ENCODE measurements at regions not wholly inside any gene's neighbourhood (a gene's known extent, or its start where the extent isn't known, plus 50 kb on each side); places are given as distances from the start of the nearest gene placed in this dataset.

DNA sequence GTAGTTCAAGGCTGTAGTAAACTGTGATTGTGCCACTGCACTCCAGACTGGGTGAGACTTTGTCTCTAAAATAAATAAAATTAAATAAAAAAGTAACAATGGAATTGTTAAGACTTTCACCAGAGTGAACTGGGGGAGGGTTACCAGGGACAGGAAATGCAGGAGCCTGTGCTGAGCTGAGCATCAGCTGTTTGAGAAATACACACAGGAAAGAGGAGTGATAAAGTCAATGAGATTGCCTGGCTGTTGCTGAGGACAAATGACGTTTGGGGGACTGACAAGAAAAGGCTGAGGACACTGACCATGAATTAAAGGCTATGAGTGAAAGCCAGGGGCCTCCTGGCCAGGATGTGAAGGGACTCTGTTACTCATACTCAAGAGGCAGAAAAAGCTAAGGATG lies 226.3 kb downstream of the SETD4 start:
- Histone ChIP-seq H3K4me1 (no peaks in the 10 kb centered on the region), H3K9me3 (no peaks in the 10 kb centered on the region), H3K27ac (no peak overlapping the region), H3K4me3 (no peak overlapping the region), H3K4me2 (no peak overlapping the region)
- DNase-seq (ENCODE audit: low read depth in 1 of 2, low spot score in 1 of 2) = no peak
- WGBS (ENCODE audit: missing lambda C conversion rate) = 0% methylated on average over 1 of the region's 1 CpG
- FAIRE-seq = no peak
- TF ChIP-seq HOXB13 (CRISPR knock-in tag; IDR thresholded peaks at IDR 0.05; ENCODE audit: low read depth) (no peak), FOSB (CRISPR knock-in tag; IDR thresholded peaks at IDR 0.05) (no peak), TFCP2L1 (CRISPR knock-in tag; IDR thresholded peaks at IDR 0.05) (no peak), TP53 (CRISPR knock-in tag; IDR thresholded peaks at IDR 0.05) (no peak), HOXA7 (CRISPR knock-in tag; IDR thresholded peaks at IDR 0.05) (no peak), EHF (CRISPR knock-in tag; IDR thresholded peaks at IDR 0.05) (no peak), CHD2 (IDR thresholded peaks at IDR 0.05; ENCODE audit: low read length, partially characterized antibody) (no peak)
- POLR2A ChIA-PET = no interaction called here
- CTCF ChIA-PET = no interaction called here
- ATAC-seq = no peak

DNA sequence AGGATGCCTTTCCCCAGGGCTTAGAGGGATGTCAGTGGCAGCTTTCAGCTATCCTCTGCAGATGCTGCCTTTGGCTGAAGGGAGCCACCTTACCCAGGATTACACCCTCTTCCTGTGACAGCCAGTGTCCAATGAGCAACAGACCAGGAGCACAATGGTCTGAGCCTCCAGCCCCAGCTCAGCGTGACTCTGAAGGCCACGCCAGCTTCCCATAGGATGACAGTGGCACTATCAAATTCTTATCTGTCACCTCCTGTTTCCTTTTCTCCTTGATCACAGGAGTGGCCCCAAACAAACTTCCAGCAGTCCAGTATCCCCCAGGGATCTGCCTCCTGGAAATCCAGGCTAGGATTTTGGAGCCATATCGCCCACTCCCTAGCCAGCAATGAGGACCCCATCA lies 226.9 kb downstream of the SETD4 start:
- ATAC-seq (no peak), FAIRE-seq (no peak), DNase-seq (ENCODE audit: low read depth in 1 of 2, low spot score in 1 of 2) (no peak)
- Histone ChIP-seq H3K4me1 (no peaks in the 10 kb centered on the region), H3K27ac (no peak overlapping the region), H3K4me2 (no peak overlapping the region), H3K4me3 (no peak overlapping the region), H3K9me3 (no peaks in the 10 kb centered on the region)
- 0% methylated on average over 2 of the region's 3 CpGs for WGBS (ENCODE audit: missing lambda C conversion rate)
- ChIA-PET CTCF (no interaction called here), POLR2A (no interaction called here)
- TF ChIP-seq TFCP2L1 (CRISPR knock-in tag; IDR thresholded peaks at IDR 0.05) = no peak
- TF ChIP-seq HDAC2 (IDR thresholded peaks at IDR 0.05) = no peak
- TF ChIP-seq, protein P1, sequence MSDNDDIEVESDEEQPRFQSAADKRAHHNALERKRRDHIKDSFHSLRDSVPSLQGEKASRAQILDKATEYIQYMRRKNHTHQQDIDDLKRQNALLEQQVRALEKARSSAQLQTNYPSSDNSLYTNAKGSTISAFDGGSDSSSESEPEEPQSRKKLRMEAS (IDR thresholded peaks at IDR 0.05) = no peak
- no peak for TF ChIP-seq CEBPB (IDR thresholded peaks at IDR 0.05)
- no peak for TF ChIP-seq EHF (CRISPR knock-in tag; IDR thresholded peaks at IDR 0.05)
- TF ChIP-seq POLR2A (IDR thresholded peaks at IDR 0.05; ENCODE audit: low read length) = no peak
- TF ChIP-seq RCOR1 (IDR thresholded peaks at IDR 0.05; ENCODE audit: low read depth, low read length) = no peak
- TF ChIP-seq, protein P2, sequence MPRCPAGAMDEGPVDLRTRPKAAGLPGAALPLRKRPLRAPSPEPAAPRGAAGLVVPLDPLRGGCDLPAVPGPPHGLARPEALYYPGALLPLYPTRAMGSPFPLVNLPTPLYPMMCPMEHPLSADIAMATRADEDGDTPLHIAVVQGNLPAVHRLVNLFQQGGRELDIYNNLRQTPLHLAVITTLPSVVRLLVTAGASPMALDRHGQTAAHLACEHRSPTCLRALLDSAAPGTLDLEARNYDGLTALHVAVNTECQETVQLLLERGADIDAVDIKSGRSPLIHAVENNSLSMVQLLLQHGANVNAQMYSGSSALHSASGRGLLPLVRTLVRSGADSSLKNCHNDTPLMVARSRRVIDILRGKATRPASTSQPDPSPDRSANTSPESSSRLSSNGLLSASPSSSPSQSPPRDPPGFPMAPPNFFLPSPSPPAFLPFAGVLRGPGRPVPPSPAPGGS (IDR thresholded peaks at IDR 0.05) = no peak
- TF ChIP-seq, protein P3, sequence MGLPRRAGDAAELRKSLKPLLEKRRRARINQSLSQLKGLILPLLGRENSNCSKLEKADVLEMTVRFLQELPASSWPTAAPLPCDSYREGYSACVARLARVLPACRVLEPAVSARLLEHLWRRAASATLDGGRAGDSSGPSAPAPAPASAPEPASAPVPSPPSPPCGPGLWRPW (IDR thresholded peaks at IDR 0.05) = no peak
- TF ChIP-seq, protein P4, sequence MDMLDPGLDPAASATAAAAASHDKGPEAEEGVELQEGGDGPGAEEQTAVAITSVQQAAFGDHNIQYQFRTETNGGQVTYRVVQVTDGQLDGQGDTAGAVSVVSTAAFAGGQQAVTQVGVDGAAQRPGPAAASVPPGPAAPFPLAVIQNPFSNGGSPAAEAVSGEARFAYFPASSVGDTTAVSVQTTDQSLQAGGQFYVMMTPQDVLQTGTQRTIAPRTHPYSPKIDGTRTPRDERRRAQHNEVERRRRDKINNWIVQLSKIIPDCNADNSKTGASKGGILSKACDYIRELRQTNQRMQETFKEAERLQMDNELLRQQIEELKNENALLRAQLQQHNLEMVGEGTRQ (IDR thresholded peaks at IDR 0.05) = no peak
- no peak for TF ChIP-seq NFE2L2 (conservative IDR thresholded peaks at IDR 0.05; ENCODE audit: low read length)
- TF ChIP-seq, protein P5, sequence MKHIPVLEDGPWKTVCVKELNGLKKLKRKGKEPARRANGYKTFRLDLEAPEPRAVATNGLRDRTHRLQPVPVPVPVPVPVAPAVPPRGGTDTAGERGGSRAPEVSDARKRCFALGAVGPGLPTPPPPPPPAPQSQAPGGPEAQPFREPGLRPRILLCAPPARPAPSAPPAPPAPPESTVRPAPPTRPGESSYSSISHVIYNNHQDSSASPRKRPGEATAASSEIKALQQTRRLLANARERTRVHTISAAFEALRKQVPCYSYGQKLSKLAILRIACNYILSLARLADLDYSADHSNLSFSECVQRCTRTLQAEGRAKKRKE (CRISPR knock-in tag; IDR thresholded peaks at IDR 0.05; ENCODE audit: low read depth) = no peak
- TF ChIP-seq EHMT2 (IDR thresholded peaks at IDR 0.05; ENCODE audit: low read depth) = no peak

DNA sequence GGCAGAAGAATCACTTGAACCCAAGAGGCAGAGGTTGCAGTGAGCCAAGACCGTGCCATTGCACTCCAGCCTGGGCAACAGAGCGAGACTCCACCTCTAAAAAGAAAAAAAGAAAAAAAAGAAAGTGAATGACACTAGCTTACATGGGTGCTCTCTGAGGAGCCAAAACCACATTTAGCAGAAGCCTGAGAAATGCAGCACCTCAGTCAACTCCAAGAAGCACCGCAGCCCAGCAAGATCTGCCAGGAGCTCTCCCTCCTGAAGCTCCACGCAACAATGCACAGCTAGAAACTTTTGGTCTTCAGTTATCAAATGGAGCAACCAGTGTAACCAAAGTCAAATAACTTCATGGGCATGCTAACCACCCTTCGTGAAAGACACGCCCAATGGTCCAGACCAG lies 229.1 kb downstream of the SETD4 start:
- FAIRE-seq (no peak), DNase-seq (ENCODE audit: low read depth in 1 of 2, low spot score in 1 of 2) (no peak), ATAC-seq (no peak)
- Histone ChIP-seq H3K4me2 (no peak overlapping the region), H3K4me1 (no peaks in the 10 kb centered on the region), H3K4me3 (no peak overlapping the region), H3K9me3 (no peaks in the 10 kb centered on the region), H3K27ac (no peak overlapping the region)
- ChIA-PET CTCF (interaction anchor here (0.7 to 1.6 kb wide), 2 partner anchors 8 to 1624 kb away, joined by 3 to 7 read pairs; no protein-coding TSS in a partner anchor), POLR2A (no interaction called here)
- WGBS (ENCODE audit: missing lambda C conversion rate) = 44% methylated on average over 6 of the region's 6 CpGs
- TF ChIP-seq, protein P6, sequence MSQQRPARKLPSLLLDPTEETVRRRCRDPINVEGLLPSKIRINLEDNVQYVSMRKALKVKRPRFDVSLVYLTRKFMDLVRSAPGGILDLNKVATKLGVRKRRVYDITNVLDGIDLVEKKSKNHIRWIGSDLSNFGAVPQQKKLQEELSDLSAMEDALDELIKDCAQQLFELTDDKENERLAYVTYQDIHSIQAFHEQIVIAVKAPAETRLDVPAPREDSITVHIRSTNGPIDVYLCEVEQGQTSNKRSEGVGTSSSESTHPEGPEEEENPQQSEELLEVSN (IDR thresholded peaks at IDR 0.05; ENCODE audit: borderline replicate concordance, low read depth) = no peak
- TF ChIP-seq RNF2 (IDR thresholded peaks at IDR 0.05; ENCODE audit: borderline replicate concordance, low read depth) (no peak), RCOR1 (IDR thresholded peaks at IDR 0.05; ENCODE audit: low read depth, low read length) (no peak), KDM5A (IDR thresholded peaks at IDR 0.05) (no peak), POLR2A (IDR thresholded peaks at IDR 0.05; ENCODE audit: low read length) (no peak), MAFK (IDR thresholded peaks at IDR 0.05; ENCODE audit: partially characterized antibody) (no peak)
- TF ChIP-seq, protein P4 (IDR thresholded peaks at IDR 0.05) = no peak
- TF ChIP-seq, protein P7, sequence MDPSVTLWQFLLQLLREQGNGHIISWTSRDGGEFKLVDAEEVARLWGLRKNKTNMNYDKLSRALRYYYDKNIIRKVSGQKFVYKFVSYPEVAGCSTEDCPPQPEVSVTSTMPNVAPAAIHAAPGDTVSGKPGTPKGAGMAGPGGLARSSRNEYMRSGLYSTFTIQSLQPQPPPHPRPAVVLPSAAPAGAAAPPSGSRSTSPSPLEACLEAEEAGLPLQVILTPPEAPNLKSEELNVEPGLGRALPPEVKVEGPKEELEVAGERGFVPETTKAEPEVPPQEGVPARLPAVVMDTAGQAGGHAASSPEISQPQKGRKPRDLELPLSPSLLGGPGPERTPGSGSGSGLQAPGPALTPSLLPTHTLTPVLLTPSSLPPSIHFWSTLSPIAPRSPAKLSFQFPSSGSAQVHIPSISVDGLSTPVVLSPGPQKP (IDR thresholded peaks at IDR 0.05; ENCODE audit: low read depth, low read length) = no peak
- TF ChIP-seq, protein P5 (CRISPR knock-in tag; IDR thresholded peaks at IDR 0.05; ENCODE audit: low read depth) = no peak
- TF ChIP-seq, protein P8, sequence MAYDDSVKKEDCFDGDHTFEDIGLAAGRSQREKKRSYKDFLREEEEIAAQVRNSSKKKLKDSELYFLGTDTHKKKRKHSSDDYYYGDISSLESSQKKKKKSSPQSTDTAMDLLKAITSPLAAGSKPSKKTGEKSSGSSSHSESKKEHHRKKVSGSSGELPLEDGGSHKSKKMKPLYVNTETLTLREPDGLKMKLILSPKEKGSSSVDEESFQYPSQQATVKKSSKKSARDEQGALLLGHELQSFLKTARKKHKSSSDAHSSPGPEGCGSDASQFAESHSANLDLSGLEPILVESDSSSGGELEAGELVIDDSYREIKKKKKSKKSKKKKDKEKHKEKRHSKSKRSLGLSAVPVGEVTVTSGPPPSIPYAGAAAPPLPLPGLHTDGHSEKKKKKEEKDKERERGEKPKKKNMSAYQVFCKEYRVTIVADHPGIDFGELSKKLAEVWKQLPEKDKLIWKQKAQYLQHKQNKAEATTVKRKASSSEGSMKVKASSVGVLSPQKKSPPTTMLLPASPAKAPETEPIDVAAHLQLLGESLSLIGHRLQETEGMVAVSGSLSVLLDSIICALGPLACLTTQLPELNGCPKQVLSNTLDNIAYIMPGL (CRISPR knock-in tag; IDR thresholded peaks at IDR 0.05; ENCODE audit: borderline replicate concordance) = no peak

All from A549 (cell line).